Body of pancreas (tissue), 4 donors: ENCODE measurements at regions not wholly inside any gene's neighbourhood (a gene's known extent, or its start where the extent isn't known, plus 50 kb on each side); places are given as distances from the start of the nearest gene placed in this dataset.

ENCODE experiments used
- ATAC-seq: fragments of 150-250 bp; one replicate; pipeline ENCODE4 v1.9.1; 2016
- DNase-seq, 4 donors: peaks; one replicate each; pipeline ENCODE4 v3.0.0-alpha.2; 2019
- H3K27ac ChIP-seq, 4 donors: fragments of 200-600 bp; sonication (generic); 1 replicate in 3 of 4; 2 replicates in 1 of 4; pipeline versions ENCODE4 v1.5.1 to v1.6.1; 2016 to 2019; ENCODE audit warnings: mild to moderate bottlenecking in 1 of 4, mixed read lengths in 1 of 4, moderate library complexity in 1 of 4
- H3K27me3 ChIP-seq, 2 donors: fragments of 200-600 bp; sonication (generic); one replicate each; pipeline ENCODE4 v1.6.0; 2016; ENCODE audit warnings: mild to moderate bottlenecking in 1 of 2
- H3K36me3 ChIP-seq, 2 donors: fragments of 200-600 bp; sonication (generic); replicated peaks in 1 of 2; 2 replicates each; pipeline ENCODE4 v1.5.1; 2016; ENCODE audit warnings: low read depth in 2 of 2; ENCODE audit not compliant: insufficient read depth in 1 of 2
- H3K4me1 ChIP-seq: fragments of 200-600 bp; sonication (generic); one replicate; pipeline ENCODE4 v1.6.0; 2016
- H3K4me3 ChIP-seq, 2 donors: fragments of 200-600 bp; sonication (generic); 1 replicate in 1 of 2; 2 replicates in 1 of 2; pipeline ENCODE4 v1.5.1; 2016 to 2019
- H3K9me3 ChIP-seq, 3 donors: fragments of 200-600 bp; sonication (generic); 1 replicate in 2 of 3; 2 replicates in 1 of 3; pipeline ENCODE4 v1.5.1; 2016
- CTCF ChIP-seq, 7 experiments: fragments of 450-650 bp in 4 of 7; fragments of 200-600 bp in 3 of 7; sonication (generic) in 3 of 7; IDR thresholded peaks; one replicate each; pipeline ENCODE4 v1.5.1; 2016 to 2019; ENCODE audit warnings: antibody characterized with exemption in 7 of 7
- POLR2A ChIP-seq, 3 donors: fragments of 450-650 bp; IDR thresholded peaks; one replicate each; pipeline ENCODE4 v1.6.1; 2016; ENCODE audit warnings: antibody characterized with exemption in 3 of 3, mild to moderate bottlenecking in 2 of 3
- WGBS, 2 donors: methylation state at CpG; one replicate each; pipeline ENCODE4 v1.1.5; 2017; 5-methylcytosine and 5-hydroxymethylcytosine counted together
- intact Hi-C: fragments of 100-400 bp; cut with DNase I; formaldehyde crosslinking; loops from one replicate; pipeline ENCODE4 v1.15.1; 2023

- H3K4me1 ChIP-seq, result no peaks in the 10 kb centered on the region
- H3K9me3 ChIP-seq, result no peaks in the 10 kb centered on the region
- no peak overlapping the region for H3K27ac ChIP-seq
- ATAC-seq, result no peak
- H3K36me3 ChIP-seq, result no peaks in the 10 kb centered on the region
- no peak for TF ChIP-seq CTCF (IDR thresholded peaks at IDR 0.05)
- no peak for TF ChIP-seq POLR2A (IDR thresholded peaks at IDR 0.05)
- no peak overlapping the region for H3K4me3 ChIP-seq
- WGBS, 2 donors, result 89% methylated on average over 2 of the region's 2 CpGs
- intact Hi-C loops, result no loop called here
- no peak for DNase-seq
- H3K27me3 ChIP-seq, result no peaks in the 10 kb centered on the region
Measured at GRCh38 chr3:125645616-125646015, 50.3 kb upstream of the OSBPL11 start.

GRCh38 chr3:125646581-125646980, 51.3 kb upstream of the OSBPL11 start:
- TF ChIP-seq POLR2A (IDR thresholded peaks at IDR 0.05) (no peak), CTCF (IDR thresholded peaks at IDR 0.05) (no peak)
- 81 to 82% methylated on average over 1 of the region's 1 CpG for WGBS, 2 donors

GRCh38 chr3:125647318-125648014, 52.2 kb upstream of the OSBPL11 start:
- no peaks in the 10 kb centered on the region for H3K36me3 ChIP-seq
- H3K4me1 ChIP-seq, result no peaks in the 10 kb centered on the region
- 75 to 77% methylated on average over 8 of the region's 8 CpGs for whole genome bisulfite sequencing, 2 donors
- no peak overlapping the region for H3K27ac ChIP-seq
- ATAC-seq (no peak), DNase-seq (no peak)
- no peaks in the 10 kb centered on the region for H3K9me3 ChIP-seq
- no peak overlapping the region for H3K4me3 ChIP-seq
- intact Hi-C loops, result no loop called here
- no peak for TF ChIP-seq CTCF (IDR thresholded peaks at IDR 0.05)
- no peak for TF ChIP-seq POLR2A (IDR thresholded peaks at IDR 0.05)
- H3K27me3 ChIP-seq, result no peaks in the 10 kb centered on the region

More at GRCh38 chr3:125646581-125646980, 51.3 kb upstream of the OSBPL11 start:
- Histone ChIP-seq H3K27me3 (no peaks in the 10 kb centered on the region), H3K4me1 (no peaks in the 10 kb centered on the region), H3K4me3 (no peak overlapping the region), H3K27ac (no peak overlapping the region), H3K9me3 (no peaks in the 10 kb centered on the region), H3K36me3 (no peaks in the 10 kb centered on the region)
- DNase-seq (no peak), ATAC-seq (no peak)
- intact Hi-C loops, result no loop called here

- Histone ChIP-seq H3K9me3 (no peaks in the 10 kb centered on the region), H3K4me1 (no peaks in the 10 kb centered on the region), H3K27me3 (no peaks in the 10 kb centered on the region), H3K4me3 (no peak overlapping the region), H3K27ac (no peak overlapping the region), H3K36me3 (no peaks in the 10 kb centered on the region)
- intact Hi-C loops, result no loop called here
- no peak for ATAC-seq
- TF ChIP-seq POLR2A (IDR thresholded peaks at IDR 0.05) (no peak), CTCF (IDR thresholded peaks at IDR 0.05) (no peak)
- no peak for DNase-seq
- 83 to 87% methylated on average over 5 of the region's 5 CpGs for WGBS, 2 donors
Measured at GRCh38 chr3:125651244-125651643, 55.9 kb upstream of the OSBPL11 start.

- Histone ChIP-seq H3K27me3 (no peaks in the 10 kb centered on the region), H3K27ac (no peak overlapping the region), H3K4me1 (no peaks in the 10 kb centered on the region), H3K4me3 (no peak overlapping the region), H3K9me3 (no peaks in the 10 kb centered on the region), H3K36me3 (no peaks in the 10 kb centered on the region)
- DNase-seq (no peak), ATAC-seq (no peak)
- intact Hi-C loops, result no loop called here
- TF ChIP-seq POLR2A (IDR thresholded peaks at IDR 0.05) (no peak), CTCF (IDR thresholded peaks at IDR 0.05) (no peak)
- 73 to 87% methylated on average over 3 to 4 of the region's 4 CpGs for WGBS, 2 donors
Measured at GRCh38 chr3:125652349-125652748, 57.1 kb upstream of the OSBPL11 start.
